Ovary (tissue), 3 donors: ENCODE measurements at regions not wholly inside any gene's neighbourhood (a gene's known extent, or its start where the extent isn't known, plus 50 kb on each side); places are given as distances from the start of the nearest gene placed in this dataset.

Source experiments
- EP300 ChIP-seq: sonication (generic); formaldehyde crosslinking; IDR thresholded peaks from one replicate; pipeline ENCODE4 v1.6.1; 2017; ENCODE audit warnings: antibody characterized with exemption
- POLR2A ChIP-seq: fragments of 450-650 bp; IDR thresholded peaks from one replicate; pipeline ENCODE4 v1.6.1; 2017; ENCODE audit warnings: antibody characterized with exemption, mild to moderate bottlenecking, moderate library complexity
- TF ChIP-seq, protein P1 (sequence below), 3 donors: fragments of 450-650 bp in 2 of 3; fragments of 200-600 bp in 1 of 3; IDR thresholded peaks; one replicate each; pipeline versions ENCODE4 v1.5.1 to v1.8.0; 2016 to 2022; ENCODE audit warnings: antibody characterized with exemption in 3 of 3, mild to moderate bottlenecking in 1 of 3
- donor health status: DM: no; HTN: no; CAD: no.

DNA sequence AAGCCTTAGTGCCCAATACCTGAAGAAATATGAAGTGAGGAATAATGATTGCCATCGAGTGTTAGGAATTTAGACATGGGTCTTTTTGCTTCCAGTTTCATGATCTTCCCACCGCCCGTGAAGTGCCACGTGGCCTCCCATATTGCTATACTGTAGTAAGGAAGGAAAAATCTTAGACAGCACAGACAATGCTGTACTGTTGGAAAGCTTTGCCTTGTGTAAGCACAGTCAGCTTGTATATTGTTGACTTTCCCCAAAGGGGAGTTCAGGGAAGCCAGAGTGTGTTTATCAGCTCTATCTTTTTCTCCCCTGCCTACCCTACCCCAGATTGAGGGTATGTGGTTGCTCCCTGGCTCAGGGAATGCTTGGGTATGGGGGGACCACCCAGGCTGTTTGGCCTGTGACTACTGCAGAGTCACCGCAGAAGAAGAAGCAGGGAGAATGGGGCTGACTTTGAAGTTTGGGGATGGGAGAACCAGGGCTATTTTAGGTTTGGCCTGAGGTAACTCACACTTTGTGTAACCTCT is 161.8 kb upstream of the MEF2C start:
- TF ChIP-seq, protein P1, sequence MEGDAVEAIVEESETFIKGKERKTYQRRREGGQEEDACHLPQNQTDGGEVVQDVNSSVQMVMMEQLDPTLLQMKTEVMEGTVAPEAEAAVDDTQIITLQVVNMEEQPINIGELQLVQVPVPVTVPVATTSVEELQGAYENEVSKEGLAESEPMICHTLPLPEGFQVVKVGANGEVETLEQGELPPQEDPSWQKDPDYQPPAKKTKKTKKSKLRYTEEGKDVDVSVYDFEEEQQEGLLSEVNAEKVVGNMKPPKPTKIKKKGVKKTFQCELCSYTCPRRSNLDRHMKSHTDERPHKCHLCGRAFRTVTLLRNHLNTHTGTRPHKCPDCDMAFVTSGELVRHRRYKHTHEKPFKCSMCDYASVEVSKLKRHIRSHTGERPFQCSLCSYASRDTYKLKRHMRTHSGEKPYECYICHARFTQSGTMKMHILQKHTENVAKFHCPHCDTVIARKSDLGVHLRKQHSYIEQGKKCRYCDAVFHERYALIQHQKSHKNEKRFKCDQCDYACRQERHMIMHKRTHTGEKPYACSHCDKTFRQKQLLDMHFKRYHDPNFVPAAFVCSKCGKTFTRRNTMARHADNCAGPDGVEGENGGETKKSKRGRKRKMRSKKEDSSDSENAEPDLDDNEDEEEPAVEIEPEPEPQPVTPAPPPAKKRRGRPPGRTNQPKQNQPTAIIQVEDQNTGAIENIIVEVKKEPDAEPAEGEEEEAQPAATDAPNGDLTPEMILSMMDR (IDR thresholded peaks at IDR 0.05): no peak
- TF ChIP-seq POLR2A (no peak), EP300 (no peak)
